ENCODE measurements at regions not wholly inside any gene's neighbourhood (a gene's known extent, or its start where the extent isn't known, plus 50 kb on each side); places are given as distances from the start of the nearest gene placed in this dataset.

DNA sequence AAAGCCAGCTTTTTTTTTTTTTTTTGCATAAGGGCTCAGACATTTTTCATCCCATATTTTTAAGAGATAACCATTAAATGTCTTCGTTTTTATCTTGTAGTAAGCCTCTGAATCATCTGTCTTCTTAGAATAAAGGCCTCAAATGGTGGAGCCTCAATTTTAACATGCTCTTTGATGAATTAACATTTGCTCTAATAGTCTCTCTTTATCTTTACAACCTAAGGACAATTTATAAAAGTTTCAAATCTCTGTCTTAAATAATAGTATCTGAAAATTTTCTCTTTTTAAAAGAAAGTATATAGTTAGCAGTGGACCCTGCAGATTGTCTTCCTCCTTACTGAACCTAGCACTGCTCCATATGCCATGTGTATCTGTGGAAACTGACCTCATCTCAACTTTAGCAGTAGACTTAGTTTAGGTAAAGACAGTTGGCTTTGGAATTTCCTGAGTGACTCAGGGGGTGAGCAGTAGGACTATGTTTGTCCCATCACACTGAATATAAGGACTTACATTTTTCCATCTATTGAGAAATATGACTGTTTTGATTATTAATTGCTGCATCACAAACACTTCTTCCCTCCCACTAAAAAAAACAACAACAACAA lies 1658.0 kb downstream of the STIM2 start:
- H3K27ac ChIP-seq = no peak overlapping the region
- TF ChIP-seq, protein P1, sequence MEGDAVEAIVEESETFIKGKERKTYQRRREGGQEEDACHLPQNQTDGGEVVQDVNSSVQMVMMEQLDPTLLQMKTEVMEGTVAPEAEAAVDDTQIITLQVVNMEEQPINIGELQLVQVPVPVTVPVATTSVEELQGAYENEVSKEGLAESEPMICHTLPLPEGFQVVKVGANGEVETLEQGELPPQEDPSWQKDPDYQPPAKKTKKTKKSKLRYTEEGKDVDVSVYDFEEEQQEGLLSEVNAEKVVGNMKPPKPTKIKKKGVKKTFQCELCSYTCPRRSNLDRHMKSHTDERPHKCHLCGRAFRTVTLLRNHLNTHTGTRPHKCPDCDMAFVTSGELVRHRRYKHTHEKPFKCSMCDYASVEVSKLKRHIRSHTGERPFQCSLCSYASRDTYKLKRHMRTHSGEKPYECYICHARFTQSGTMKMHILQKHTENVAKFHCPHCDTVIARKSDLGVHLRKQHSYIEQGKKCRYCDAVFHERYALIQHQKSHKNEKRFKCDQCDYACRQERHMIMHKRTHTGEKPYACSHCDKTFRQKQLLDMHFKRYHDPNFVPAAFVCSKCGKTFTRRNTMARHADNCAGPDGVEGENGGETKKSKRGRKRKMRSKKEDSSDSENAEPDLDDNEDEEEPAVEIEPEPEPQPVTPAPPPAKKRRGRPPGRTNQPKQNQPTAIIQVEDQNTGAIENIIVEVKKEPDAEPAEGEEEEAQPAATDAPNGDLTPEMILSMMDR (IDR thresholded peaks at IDR 0.05) = no peak
- no peak for TF ChIP-seq ZFX (IDR thresholded peaks at IDR 0.05; ENCODE audit: borderline replicate concordance)

- H3K27ac ChIP-seq = no peak overlapping the region
- TF ChIP-seq ZFX (IDR thresholded peaks at IDR 0.05; ENCODE audit: borderline replicate concordance) = no peak
- TF ChIP-seq, protein P1 (IDR thresholded peaks at IDR 0.05) = no peak
Measured at GRCh38 chr4:28523681-28524190, 1663.1 kb downstream of the STIM2 start.

- TF ChIP-seq ZFX (IDR thresholded peaks at IDR 0.05; ENCODE audit: borderline replicate concordance) = no peak
- TF ChIP-seq, protein P1 (IDR thresholded peaks at IDR 0.05) = no peak
- H3K27ac ChIP-seq = no peak overlapping the region
Measured at GRCh38 chr4:28536124-28536523, 1675.5 kb downstream of the STIM2 start.

DNA sequence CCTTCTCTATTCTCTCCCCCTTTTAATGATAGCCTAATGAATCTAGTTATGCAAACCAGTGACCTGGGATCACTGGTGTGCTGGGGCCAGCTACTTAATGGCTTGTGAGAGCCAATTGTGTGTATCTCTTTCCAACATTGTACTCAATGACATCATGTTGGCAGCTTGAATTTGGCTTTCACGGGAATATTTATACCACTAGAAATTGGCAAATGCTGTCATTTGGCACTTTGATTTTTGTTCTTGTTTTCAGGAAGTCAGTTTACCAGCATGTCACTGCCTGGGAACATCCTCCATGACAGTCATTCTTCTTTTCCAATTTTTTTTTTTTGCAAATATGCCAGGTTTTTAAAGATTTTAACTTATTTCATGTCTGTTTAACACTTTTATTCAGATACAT lies 1685.3 kb downstream of the STIM2 start:
- TF ChIP-seq, protein P1 (IDR thresholded peaks at IDR 0.05) = no peak
- TF ChIP-seq ZFX (IDR thresholded peaks at IDR 0.05; ENCODE audit: borderline replicate concordance) = no peak
- no peak overlapping the region for H3K27ac ChIP-seq

GRCh38 chr4:28548136-28548535 lies 1687.5 kb downstream of the STIM2 start:
- TF ChIP-seq, protein P1 (IDR thresholded peaks at IDR 0.05) = no peak
- no peak for TF ChIP-seq ZFX (IDR thresholded peaks at IDR 0.05; ENCODE audit: borderline replicate concordance)
- H3K27ac ChIP-seq = no peak overlapping the region

DNA sequence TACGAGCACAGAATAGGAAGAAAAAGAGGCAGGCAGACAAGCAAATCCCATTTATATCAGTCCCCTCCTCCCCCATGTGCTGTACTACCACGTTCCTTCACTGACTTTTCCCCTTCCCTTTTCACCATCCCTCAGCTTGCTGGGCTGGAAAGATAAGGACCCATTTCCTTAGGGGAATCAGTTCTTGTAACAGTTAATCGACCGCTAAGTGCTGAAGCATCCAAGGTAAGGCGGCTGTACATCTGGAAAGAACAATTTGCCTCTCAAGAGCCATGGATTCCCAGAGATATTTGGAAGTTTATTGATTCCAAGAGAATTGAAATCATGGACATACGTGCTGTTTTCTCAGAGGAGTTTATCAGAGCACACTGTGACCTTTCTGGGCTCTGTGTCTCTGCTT lies 1688.0 kb downstream of the STIM2 start:
- TF ChIP-seq ZFX (IDR thresholded peaks at IDR 0.05; ENCODE audit: borderline replicate concordance) = no peak
- TF ChIP-seq, protein P1 (IDR thresholded peaks at IDR 0.05) = no peak
- no peak overlapping the region for H3K27ac ChIP-seq

DNA sequence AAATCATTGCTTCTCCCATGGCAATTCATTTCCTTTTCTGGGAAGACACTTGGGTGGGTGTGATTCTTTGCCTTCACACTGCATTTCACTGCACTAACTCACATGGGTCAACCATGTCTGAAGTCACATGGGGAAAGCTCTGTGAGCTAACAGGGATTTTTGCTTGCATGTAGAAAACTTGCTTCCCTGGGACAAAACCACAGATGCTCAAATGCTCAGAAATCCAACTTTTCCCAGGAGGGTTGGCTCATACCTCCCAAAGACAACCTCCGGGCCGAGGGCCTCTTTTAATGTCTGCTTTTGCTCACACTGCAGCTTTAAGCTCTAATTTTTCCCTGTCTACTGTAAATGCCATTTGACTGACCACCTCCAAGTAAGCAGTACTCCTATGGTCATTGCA lies 1695.2 kb downstream of the STIM2 start:
- no peak overlapping the region for H3K27ac ChIP-seq
- TF ChIP-seq ZFX (IDR thresholded peaks at IDR 0.05; ENCODE audit: borderline replicate concordance) = no peak
- TF ChIP-seq, protein P1 (IDR thresholded peaks at IDR 0.05) = no peak
